Panc1 (cell line): ENCODE measurements at regions not wholly inside any gene's neighbourhood (a gene's known extent, or its start where the extent isn't known, plus 50 kb on each side); places are given as distances from the start of the nearest gene placed in this dataset.

Source experiments
- ATAC-seq: fragments of 200-7000 bp; cut with Tn5 transposase; 2 replicates; pipeline ENCODE4 v1.9.1; 2020; ENCODE audit warnings: mild to moderate bottlenecking, moderate library complexity
- BruUV-seq: library from RNA; stranded (reverse); fragments of 400-500 nt; replicated peaks from 2 replicates; lab custom pipeline; 2021; lab: Mats Ljungman, UMichigan
- CTCF ChIA-PET: fragments of 300-600 bp; sonication (Branson Sonifier 250); formaldehyde crosslinking; loops from one replicate; lab custom pipeline; 2022; ENCODE audit warnings: antibody characterized with exemption; lab: Charles Lee
- POLR2A ChIA-PET: fragments of 300-600 bp; sonication (Branson Sonifier 250); formaldehyde crosslinking; loops from one replicate; lab custom pipeline; 2022; ENCODE audit warnings: antibody characterized with exemption; lab: Charles Lee
- DNase-seq: peaks from one replicate; pipeline ENCODE4 v3.0.0-alpha.2; 2010; ENCODE audit warnings: low read depth, low spot score
- H3K27ac ChIP-seq: 2 replicates; pipeline ENCODE4 v1.5.1; 2011; ENCODE audit warnings: mild to moderate bottlenecking, low read length, inconsistent platforms
- H3K27me3 ChIP-seq: fragments of 200-500 bp; sonication (Bioruptor generic); 2 replicates; pipeline ENCODE4 v1.6.0; 2014; ENCODE audit warnings: low read length, inconsistent platforms; ENCODE audit not compliant: control insufficient read depth, insufficient read depth
- H3K36me3 ChIP-seq: fragments of 200-500 bp; sonication (Bioruptor generic); 2 replicates; pipeline ENCODE4 v1.5.1; 2014; ENCODE audit warnings: inconsistent platforms, mild to moderate bottlenecking, low read length, moderate library complexity; ENCODE audit not compliant: control insufficient read depth, insufficient read depth
- H3K4me1 ChIP-seq: 2 replicates; pipeline ENCODE4 v1.5.1; 2011; ENCODE audit warnings: inconsistent platforms, mild to moderate bottlenecking, low read length, moderate library complexity; ENCODE audit not compliant: control insufficient read depth, insufficient read depth
- H3K4me3 ChIP-seq, 2 experiments: 2 replicates each; pipeline ENCODE4 v1.5.1; 2011 to 2012; ENCODE audit warnings: low read depth in 2 of 2, low read length in 2 of 2, mild to moderate bottlenecking in 2 of 2, inconsistent platforms in 1 of 2, moderate library complexity in 1 of 2
- H3K9me3 ChIP-seq: fragments of 200-500 bp; sonication (Bioruptor generic); 2 replicates; pipeline ENCODE4 v1.5.1; 2014; ENCODE audit warnings: low read depth, mild to moderate bottlenecking, inconsistent platforms, low read length, moderate library complexity; ENCODE audit not compliant: control insufficient read depth, insufficient read depth
- POLR2AphosphoS5 ChIP-seq: IDR thresholded peaks from 2 replicates; pipeline ENCODE4 v1.6.1; 2012; ENCODE audit warnings: mild to moderate bottlenecking, low read depth, low read length, moderate library complexity
- SIN3A ChIP-seq: IDR thresholded peaks from 2 replicates; pipeline ENCODE4 v1.6.1; 2012; ENCODE audit warnings: low read depth, mild to moderate bottlenecking, low read length, moderate library complexity, borderline replicate concordance; ENCODE audit not compliant: insufficient read depth
- TCF7L2 ChIP-seq: IDR thresholded peaks from 2 replicates; pipeline ENCODE4 v1.6.1; 2011; ENCODE audit warnings: mild to moderate bottlenecking, low read depth, low read length, inconsistent platforms
- in situ Hi-C: cut with HindIII; loops from 2 replicates; pipeline ENCODE4 v1.10.0; 2016; ENCODE audit warnings: low sequenced_read_pairs, low pct_unique_long_range_greater_than_20kb
- intact Hi-C: fragments of 100-400 bp; cut with micrococcal nuclease; formaldehyde crosslinking; loops from one replicate; pipeline ENCODE4 v1.10.0; 2022; ENCODE audit not compliant: unreplicated experiment
- TF ChIP-seq, protein P1 (sequence below): fragments of 450-650 bp; IDR thresholded peaks from 2 replicates; pipeline ENCODE4 v1.5.1; 2017; ENCODE audit warnings: mild to moderate bottlenecking
- TF ChIP-seq, protein P2 (sequence below), 2 experiments: IDR thresholded peaks; 2 replicates each; pipeline ENCODE4 v1.6.1; 2011 to 2012; ENCODE audit warnings: low read depth in 2 of 2, control low read depth in 1 of 2, low read length in 1 of 2, mild to moderate bottlenecking in 1 of 2, moderate library complexity in 1 of 2; ENCODE audit not compliant: insufficient read depth in 1 of 2

DNA sequence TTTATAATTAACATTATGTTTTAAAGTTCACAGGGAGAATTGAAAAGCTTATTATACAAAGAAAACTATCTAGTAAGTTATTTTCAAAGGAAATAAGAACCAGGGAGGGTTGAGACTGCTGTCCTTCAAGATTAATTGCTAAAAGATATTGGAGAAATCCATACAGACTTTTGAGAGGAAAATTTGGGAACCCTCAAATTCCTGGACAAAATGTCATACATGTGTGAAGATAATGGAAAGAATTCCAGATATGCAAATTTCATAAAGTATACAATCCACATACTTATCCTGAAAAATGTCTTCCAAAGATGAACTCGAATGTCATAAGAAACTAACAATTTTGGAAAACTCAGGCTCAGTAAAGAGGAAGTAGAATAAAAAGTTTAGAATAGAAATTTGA is 213.8 kb downstream of the HS3ST3A1 start:
- ATAC-seq: no peak
- TF ChIP-seq, protein P1, sequence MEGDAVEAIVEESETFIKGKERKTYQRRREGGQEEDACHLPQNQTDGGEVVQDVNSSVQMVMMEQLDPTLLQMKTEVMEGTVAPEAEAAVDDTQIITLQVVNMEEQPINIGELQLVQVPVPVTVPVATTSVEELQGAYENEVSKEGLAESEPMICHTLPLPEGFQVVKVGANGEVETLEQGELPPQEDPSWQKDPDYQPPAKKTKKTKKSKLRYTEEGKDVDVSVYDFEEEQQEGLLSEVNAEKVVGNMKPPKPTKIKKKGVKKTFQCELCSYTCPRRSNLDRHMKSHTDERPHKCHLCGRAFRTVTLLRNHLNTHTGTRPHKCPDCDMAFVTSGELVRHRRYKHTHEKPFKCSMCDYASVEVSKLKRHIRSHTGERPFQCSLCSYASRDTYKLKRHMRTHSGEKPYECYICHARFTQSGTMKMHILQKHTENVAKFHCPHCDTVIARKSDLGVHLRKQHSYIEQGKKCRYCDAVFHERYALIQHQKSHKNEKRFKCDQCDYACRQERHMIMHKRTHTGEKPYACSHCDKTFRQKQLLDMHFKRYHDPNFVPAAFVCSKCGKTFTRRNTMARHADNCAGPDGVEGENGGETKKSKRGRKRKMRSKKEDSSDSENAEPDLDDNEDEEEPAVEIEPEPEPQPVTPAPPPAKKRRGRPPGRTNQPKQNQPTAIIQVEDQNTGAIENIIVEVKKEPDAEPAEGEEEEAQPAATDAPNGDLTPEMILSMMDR: no peak
- TF ChIP-seq SIN3A: no peak
- TF ChIP-seq TCF7L2: no peak
- no peak for TF ChIP-seq POLR2AphosphoS5
- TF ChIP-seq, protein P2, sequence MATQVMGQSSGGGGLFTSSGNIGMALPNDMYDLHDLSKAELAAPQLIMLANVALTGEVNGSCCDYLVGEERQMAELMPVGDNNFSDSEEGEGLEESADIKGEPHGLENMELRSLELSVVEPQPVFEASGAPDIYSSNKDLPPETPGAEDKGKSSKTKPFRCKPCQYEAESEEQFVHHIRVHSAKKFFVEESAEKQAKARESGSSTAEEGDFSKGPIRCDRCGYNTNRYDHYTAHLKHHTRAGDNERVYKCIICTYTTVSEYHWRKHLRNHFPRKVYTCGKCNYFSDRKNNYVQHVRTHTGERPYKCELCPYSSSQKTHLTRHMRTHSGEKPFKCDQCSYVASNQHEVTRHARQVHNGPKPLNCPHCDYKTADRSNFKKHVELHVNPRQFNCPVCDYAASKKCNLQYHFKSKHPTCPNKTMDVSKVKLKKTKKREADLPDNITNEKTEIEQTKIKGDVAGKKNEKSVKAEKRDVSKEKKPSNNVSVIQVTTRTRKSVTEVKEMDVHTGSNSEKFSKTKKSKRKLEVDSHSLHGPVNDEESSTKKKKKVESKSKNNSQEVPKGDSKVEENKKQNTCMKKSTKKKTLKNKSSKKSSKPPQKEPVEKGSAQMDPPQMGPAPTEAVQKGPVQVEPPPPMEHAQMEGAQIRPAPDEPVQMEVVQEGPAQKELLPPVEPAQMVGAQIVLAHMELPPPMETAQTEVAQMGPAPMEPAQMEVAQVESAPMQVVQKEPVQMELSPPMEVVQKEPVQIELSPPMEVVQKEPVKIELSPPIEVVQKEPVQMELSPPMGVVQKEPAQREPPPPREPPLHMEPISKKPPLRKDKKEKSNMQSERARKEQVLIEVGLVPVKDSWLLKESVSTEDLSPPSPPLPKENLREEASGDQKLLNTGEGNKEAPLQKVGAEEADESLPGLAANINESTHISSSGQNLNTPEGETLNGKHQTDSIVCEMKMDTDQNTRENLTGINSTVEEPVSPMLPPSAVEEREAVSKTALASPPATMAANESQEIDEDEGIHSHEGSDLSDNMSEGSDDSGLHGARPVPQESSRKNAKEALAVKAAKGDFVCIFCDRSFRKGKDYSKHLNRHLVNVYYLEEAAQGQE (IDR thresholded peaks at IDR 0.05; ENCODE audit: insufficient read depth in 1 of 2, low read depth in 2 of 2, low read length in 1 of 2): no peak
- intact Hi-C loops: no loop called here
- Histone ChIP-seq H3K4me3 (no peak overlapping the region), H3K27ac (no peak overlapping the region), H3K36me3 (no peaks in the 10 kb centered on the region), H3K9me3 (no peaks in the 10 kb centered on the region; the same call in 1 of the 2 replicates), H3K27me3 (no peaks in the 10 kb centered on the region), H3K4me1 (no peaks in the 10 kb centered on the region)
- no TSS peak for BruUV-seq
- in situ Hi-C loops: no loop called here
- POLR2A ChIA-PET: no interaction called here
- CTCF ChIA-PET: no interaction called here
- DNase-seq: no peak

DNA sequence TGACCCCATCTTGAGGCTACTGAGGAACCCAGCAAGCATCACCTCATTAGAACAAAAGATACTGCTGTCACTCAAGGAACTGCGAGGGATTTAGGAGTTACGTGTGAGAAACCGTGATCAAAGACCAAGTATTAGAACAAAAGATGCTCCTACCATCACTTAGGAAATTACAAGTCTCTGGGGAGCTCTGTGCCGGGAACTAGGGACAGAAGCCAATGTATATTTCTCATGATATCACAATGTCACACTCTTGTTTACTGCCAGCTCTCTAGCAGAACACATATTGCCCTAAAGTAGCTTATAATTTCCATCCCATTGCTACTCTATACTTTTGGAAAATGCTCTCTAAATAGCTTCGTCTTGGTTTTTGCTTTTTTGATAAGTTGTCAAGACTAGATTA is 214.5 kb downstream of the HS3ST3A1 start:
- Histone ChIP-seq H3K4me3 (no peak overlapping the region), H3K27me3 (no peaks in the 10 kb centered on the region), H3K27ac (no peak overlapping the region), H3K4me1 (no peaks in the 10 kb centered on the region), H3K9me3 (no peaks in the 10 kb centered on the region; the same call in 1 of the 2 replicates), H3K36me3 (no peaks in the 10 kb centered on the region)
- intact Hi-C loops (no loop called here), in situ Hi-C loops (no loop called here)
- ATAC-seq (no peak), DNase-seq (no peak)
- ChIA-PET POLR2A (no interaction called here), CTCF (interaction anchor here (0.7 kb wide), 1 partner anchor 11 kb away, joined by 3 read pairs; no protein-coding TSS in a partner anchor)
- TF ChIP-seq SIN3A: no peak
- TF ChIP-seq, protein P1: no peak
- no peak for TF ChIP-seq POLR2AphosphoS5
- no peak for TF ChIP-seq TCF7L2
- TF ChIP-seq, protein P2 (IDR thresholded peaks at IDR 0.05; ENCODE audit: insufficient read depth in 1 of 2, low read depth in 2 of 2, low read length in 1 of 2): no peak
- BruUV-seq: no TSS peak
